ENCODE measurements at regions not wholly inside any gene's neighbourhood (a gene's known extent, or its start where the extent isn't known, plus 50 kb on each side); places are given as distances from the start of the nearest gene placed in this dataset.

DNA sequence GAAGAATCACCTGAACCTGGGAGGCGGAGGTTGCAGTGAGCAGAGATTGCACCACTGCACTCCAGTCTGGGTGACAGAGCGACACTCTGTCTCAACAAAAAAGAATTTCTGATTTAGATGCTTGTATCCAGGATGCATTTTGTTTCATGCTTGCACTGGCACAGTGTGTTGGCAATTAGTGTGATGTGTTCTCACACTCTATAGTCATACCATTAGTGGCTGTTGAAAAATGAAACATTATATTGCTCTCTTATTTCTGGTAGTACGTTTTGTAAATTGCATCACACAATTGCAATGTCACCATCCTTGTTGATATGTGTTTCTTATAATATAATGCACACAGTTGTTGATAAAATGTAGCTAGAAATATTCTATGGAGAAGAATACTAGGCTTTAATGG, 51.3 kb upstream of the RMST start:
- H3K4me3 ChIP-seq (ENCODE audit: low read depth, low read length) = no peak overlapping the region
- no peak for DNase-seq (ENCODE audit: low read depth, low spot score)
- in situ Hi-C loops (cut with HindIII; ENCODE audit: low sequenced_read_pairs) = no loop called here
- no peak for TF ChIP-seq CTCF (IDR thresholded peaks at IDR 0.05; ENCODE audit: low read depth, low read length)
